ENCODE measurements at regions not wholly inside any gene's neighbourhood (a gene's known extent, or its start where the extent isn't known, plus 50 kb on each side); places are given as distances from the start of the nearest gene placed in this dataset.
"Not testable (repeated sequence)": the region's sequence is repeated elsewhere in the genome, so short reads cannot be mapped to it uniquely, and the experiment has no call there.

DNA sequence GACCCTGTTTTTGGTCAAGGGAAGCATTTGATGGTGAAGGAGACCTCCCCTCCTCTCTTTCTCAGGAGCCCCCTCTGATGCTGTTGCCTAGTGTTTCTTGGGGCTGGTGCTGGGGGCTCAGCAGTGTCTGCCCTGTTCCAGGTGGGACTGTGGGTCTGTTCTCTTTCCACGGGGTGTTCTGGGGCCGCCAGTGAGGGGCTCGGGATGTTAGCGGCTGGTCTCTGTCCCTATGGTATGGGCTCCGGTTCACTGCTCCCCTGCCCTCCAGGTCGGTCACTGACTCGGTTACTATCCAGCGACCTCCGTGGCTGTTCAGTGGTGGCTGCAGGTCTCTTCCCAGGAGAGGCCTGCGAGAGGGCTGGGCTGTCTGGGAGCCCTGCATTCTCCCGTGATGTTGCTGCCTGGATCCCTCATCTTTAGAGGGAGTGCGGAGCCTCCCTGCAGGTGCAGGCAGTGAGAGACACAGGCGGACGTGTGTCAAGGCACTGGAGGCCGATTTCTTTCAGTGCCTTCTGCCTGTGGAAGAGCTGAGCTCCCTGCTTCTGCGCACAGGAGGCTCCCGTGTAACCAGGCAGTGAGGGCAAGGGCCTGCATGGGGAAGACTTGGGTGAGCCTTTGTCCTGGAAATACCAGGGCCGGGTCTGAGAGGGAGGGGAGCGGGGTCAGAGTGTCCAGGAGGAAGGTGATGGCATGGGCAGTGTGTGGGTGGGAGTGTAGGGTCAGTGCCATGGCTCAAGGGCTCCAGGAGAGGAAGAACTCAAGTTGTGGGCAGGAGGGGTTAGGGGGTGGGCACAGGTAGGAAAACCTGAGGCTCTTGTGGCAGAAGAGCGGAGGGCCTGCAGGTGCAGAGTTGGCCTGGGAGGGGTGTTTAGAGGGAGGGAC lies 362.6 kb downstream of the TMEM121 start:
- no peak for DNase-seq (ENCODE audit: low spot score)
- in situ Hi-C loops (cut with MboI; ENCODE audit: low pct_unique_long_range_greater_than_20kb, low sequenced_read_pairs, unreplicated experiment): no loop called here
- TF ChIP-seq, protein P1, sequence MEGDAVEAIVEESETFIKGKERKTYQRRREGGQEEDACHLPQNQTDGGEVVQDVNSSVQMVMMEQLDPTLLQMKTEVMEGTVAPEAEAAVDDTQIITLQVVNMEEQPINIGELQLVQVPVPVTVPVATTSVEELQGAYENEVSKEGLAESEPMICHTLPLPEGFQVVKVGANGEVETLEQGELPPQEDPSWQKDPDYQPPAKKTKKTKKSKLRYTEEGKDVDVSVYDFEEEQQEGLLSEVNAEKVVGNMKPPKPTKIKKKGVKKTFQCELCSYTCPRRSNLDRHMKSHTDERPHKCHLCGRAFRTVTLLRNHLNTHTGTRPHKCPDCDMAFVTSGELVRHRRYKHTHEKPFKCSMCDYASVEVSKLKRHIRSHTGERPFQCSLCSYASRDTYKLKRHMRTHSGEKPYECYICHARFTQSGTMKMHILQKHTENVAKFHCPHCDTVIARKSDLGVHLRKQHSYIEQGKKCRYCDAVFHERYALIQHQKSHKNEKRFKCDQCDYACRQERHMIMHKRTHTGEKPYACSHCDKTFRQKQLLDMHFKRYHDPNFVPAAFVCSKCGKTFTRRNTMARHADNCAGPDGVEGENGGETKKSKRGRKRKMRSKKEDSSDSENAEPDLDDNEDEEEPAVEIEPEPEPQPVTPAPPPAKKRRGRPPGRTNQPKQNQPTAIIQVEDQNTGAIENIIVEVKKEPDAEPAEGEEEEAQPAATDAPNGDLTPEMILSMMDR (IDR thresholded peaks at IDR 0.05; ENCODE audit: extremely low read depth, insufficient read depth, missing control alignments): no peak

DNA sequence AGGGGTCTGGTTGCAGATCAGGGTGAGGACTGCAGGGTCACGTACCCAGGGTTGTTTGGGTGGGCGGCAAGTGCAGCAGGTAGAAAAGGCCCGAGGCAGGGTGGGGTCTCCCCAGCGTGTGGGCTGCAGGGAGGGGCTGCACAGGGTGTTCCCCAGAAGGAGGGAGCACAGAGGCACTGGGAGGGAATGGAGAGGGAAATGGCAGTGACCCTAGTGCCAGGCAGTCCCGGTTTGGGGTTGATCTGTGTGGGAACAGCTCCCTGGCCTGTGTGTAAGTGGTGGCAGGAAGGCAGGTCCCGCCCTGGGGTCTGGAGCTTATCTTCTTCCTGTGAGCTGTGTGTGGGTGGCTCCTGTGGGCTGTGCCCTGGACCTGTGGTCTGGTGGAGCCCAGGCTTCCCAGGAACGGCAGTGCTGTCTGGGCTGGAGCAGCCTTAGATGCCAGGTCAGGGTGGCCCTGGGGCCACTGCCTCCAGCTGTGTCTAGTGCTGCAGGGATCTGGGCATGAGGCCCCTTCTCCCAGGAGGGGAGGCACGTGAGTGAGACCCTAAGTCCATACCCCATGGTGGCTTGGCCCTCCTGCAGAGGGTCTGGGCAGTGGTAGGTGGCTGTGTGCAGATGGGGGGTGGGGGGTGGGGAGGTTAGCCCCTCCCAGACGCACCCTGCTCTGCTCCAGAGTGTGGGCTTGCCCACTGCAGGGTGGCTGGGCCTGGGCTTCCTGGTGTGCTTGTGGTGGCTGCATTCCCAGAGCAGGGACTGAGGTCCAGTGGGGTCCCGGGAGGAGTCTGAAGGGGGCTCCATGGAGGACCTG lies 363.5 kb downstream of the TMEM121 start:
- TF ChIP-seq, protein P1 (IDR thresholded peaks at IDR 0.05; ENCODE audit: extremely low read depth, insufficient read depth, missing control alignments): no peak
- in situ Hi-C loops (cut with MboI; ENCODE audit: low pct_unique_long_range_greater_than_20kb, low sequenced_read_pairs, unreplicated experiment): no loop called here
- DNase-seq (ENCODE audit: low spot score): no peak

DNA sequence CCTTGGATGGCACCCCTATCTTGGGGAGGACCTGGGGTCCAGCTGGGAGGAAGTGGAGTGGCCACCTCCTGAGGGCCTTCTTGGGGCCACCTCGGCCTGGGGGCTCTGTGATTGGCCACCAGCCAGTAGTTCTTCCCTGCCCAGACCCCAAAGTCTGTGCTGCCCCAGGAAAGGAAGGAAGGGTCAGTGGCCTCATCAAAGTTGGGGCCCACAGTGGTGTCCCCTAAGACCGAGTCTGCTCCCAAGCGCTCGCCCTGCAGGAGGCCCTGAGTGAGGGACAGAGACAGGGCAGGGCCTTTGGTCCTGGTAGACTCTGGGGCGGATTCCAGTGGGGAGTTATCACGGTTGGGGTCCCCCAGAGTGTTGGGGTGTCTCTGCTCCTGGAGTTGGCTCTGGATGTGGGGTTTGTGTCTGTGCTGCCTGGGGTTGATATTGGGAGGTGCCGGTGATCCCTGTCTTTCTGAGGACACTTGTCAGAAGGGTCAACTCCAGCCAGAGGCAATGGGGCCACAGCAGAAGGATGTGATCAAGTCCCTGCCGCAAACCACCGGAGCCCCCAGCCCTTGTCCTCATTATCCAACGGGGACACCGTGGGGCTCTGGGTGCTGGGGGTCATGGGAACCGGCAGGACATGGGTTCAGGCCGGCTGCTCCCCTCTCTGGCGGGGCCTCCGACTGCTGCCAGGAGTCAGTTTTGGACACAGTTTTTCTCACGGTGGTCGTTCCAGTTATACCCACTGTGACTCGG lies 364.3 kb downstream of the TMEM121 start:
- DNase-seq (ENCODE audit: low spot score): no peak
- TF ChIP-seq, protein P1 (IDR thresholded peaks at IDR 0.05; ENCODE audit: extremely low read depth, insufficient read depth, missing control alignments): no peak
- in situ Hi-C loops (cut with MboI; ENCODE audit: low pct_unique_long_range_greater_than_20kb, low sequenced_read_pairs, unreplicated experiment): no loop called here

DNA sequence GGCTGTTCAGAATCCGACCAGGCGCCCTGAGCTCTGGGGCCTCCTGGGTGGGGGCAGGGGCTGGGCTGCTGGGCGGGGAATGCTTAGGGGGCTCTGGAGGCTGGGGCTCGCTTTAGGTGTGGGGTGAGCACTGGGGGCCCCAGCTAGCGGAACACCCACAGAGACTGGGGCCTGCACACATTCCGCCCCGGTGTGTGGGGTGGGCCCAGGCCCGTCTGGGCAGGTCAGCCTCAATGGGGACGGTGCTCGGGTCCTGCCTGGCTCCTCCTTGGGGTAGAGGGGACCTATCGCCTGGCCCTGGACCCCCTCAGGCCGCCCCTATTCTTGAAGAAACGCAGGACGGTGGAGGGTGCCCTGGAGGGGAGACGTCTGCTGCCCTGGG lies 364.8 kb downstream of the TMEM121 start:
- DNase-seq (ENCODE audit: low spot score): no peak
- TF ChIP-seq, protein P1 (IDR thresholded peaks at IDR 0.05; ENCODE audit: extremely low read depth, insufficient read depth, missing control alignments): no peak
- in situ Hi-C loops (cut with MboI; ENCODE audit: low pct_unique_long_range_greater_than_20kb, low sequenced_read_pairs, unreplicated experiment): no loop called here

DNA sequence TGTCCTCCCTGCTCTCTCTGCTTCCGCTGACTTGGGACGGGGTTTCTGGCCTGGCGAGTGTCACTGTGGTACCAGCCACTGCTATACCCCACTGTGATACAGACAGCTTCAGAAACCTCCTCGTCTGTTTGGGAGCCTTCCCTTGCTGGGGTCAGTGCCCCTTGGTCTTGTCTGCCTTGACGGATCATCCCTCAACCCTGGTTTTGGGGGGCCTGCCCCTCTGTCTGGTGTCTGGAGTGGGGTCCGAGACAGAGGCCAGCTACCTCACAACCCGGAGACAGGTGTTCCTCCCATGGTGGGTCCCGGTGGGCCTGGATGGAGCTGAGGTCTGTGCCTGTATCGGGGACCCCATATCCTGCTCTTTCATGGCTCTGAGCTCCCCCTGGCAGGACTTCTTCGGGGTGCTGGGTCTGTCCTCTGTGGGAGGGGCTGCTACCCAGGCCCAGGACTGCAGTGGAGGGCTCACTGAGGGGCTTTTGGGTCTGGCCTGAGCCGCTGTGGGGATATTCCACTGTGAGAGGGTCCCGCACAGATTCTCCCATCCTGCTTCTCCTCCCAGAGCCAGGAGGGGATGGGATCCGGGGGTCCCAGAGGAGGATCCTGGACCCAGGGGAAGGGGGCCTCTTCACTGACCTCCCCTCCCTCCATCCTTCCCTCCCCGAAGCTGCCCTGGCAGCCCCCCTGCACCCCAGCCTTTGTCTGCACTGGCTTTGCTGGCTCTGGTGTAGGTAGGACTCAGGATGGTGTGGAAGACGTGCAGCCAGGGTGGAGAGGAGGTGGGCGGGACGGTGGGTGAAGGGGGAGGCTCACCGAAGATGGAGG lies 365.5 kb downstream of the TMEM121 start:
- DNase-seq (ENCODE audit: low spot score): no peak
- TF ChIP-seq, protein P1 (IDR thresholded peaks at IDR 0.05; ENCODE audit: extremely low read depth, insufficient read depth, missing control alignments): no peak
- in situ Hi-C loops (cut with MboI; ENCODE audit: low pct_unique_long_range_greater_than_20kb, low sequenced_read_pairs, unreplicated experiment): no loop called here

DNA sequence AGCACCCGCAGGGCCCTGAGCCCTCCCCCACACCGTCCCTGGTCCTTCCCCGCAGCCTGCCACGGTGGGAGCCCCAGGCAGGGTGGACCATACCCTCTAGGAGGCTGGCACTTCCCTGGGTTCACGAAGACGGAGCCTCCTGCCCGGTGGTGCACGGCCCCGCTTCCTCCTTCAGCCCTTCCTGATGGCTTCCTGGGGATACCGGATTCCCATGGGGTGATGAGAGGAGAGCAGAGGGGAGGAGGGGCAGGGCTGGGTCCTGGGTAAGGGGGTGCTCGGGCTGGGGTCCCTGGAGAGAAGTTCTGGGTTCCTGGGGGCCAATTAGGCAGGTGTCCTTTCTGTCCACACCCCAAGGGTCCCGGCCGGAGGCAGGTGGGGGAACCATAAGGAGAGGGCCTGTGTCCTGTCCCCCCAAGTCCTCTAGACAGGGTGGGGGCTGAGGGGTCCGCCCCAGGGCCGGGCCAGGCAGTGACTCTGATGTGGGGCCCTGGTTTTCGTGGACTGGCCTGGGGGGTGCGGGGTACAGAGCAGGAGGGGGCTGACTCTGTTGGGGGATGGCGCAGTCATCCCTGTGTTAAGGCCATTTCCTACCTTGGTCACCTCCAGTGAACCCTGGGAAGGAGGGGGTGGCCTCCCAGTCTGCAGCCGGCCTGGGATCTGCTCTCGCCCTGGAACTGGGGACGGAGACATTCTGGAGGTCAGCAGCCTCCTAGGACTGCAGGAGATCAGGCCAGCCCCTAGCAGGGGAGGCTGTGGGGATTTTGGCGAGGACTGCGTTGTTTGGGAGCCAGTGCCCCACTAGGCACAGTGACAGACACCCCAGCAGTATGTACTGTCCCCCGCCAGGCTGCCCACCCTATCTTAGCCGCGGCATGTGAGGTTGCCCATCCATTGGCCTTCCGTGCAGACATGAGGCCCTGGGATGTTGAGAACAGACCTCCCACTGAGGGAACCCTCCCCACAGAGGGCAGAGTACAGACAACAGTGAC lies 366.4 kb downstream of the TMEM121 start:
- in situ Hi-C loops (cut with MboI; ENCODE audit: low pct_unique_long_range_greater_than_20kb, low sequenced_read_pairs, unreplicated experiment); DNase-seq (ENCODE audit: low spot score): not testable (repeated sequence)

DNA sequence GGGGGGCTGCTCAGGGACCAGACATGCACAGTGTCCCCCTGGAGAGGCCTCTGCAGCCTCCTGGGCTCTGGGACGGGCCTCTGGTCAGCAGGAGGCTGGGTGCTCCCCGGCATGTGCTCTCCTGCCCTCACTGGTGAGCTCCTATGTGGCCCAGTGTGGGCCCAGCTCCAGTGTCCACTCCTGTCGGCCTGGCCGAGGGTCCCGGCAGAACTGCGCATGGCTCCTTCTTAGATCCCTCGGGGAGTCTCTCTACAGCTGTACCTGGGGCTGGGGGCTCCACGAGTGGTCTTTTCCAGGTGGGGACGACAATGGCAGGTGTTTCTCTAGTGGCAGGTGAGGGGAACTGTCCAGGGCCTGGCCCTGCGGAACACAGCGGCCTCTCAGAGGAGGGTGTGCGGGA lies 367.3 kb downstream of the TMEM121 start:
- in situ Hi-C loops (cut with MboI; ENCODE audit: low pct_unique_long_range_greater_than_20kb, low sequenced_read_pairs, unreplicated experiment); DNase-seq (ENCODE audit: low spot score): not testable (repeated sequence)
